Spleen (tissue), 7 donors: ENCODE measurements at regions not wholly inside any gene's neighbourhood (a gene's known extent, or its start where the extent isn't known, plus 50 kb on each side); places are given as distances from the start of the nearest gene placed in this dataset.

Source experiments
- POLR2A ChIP-seq, 3 donors: fragments of 450-650 bp; IDR thresholded peaks; one replicate each; pipeline ENCODE4 v1.5.1; 2017; ENCODE audit warnings: antibody characterized with exemption in 3 of 3, mild to moderate bottlenecking in 1 of 3
- POLR2AphosphoS5 ChIP-seq, 3 donors: sonication (generic); formaldehyde crosslinking; IDR thresholded peaks; one replicate each; pipeline ENCODE4 v1.5.1; 2017; ENCODE audit warnings: antibody characterized with exemption in 3 of 3
- TF ChIP-seq, protein P1 (sequence below), 11 experiments: fragments of 200-600 bp in 7 of 11; fragments of 450-650 bp in 4 of 11; sonication (generic) in 4 of 11; IDR thresholded peaks in 8 of 11; conservative IDR thresholded peaks in 3 of 11; 1 replicate in 7 of 11; 2 replicates in 4 of 11; pipeline versions ENCODE4 v1.4.0 to v1.8.0; 2016 to 2021; ENCODE audit warnings: antibody characterized with exemption in 11 of 11, inconsistent platforms in 4 of 11, mild to moderate bottlenecking in 1 of 11
- donor health status: DM: no; HTN: no; CAD: no; lungs with moderate emphysema.
- donor health status: DM: no; HTN: no; CAD: no.
- donor health status: DM: no; HTN: no; CAD: no.

DNA sequence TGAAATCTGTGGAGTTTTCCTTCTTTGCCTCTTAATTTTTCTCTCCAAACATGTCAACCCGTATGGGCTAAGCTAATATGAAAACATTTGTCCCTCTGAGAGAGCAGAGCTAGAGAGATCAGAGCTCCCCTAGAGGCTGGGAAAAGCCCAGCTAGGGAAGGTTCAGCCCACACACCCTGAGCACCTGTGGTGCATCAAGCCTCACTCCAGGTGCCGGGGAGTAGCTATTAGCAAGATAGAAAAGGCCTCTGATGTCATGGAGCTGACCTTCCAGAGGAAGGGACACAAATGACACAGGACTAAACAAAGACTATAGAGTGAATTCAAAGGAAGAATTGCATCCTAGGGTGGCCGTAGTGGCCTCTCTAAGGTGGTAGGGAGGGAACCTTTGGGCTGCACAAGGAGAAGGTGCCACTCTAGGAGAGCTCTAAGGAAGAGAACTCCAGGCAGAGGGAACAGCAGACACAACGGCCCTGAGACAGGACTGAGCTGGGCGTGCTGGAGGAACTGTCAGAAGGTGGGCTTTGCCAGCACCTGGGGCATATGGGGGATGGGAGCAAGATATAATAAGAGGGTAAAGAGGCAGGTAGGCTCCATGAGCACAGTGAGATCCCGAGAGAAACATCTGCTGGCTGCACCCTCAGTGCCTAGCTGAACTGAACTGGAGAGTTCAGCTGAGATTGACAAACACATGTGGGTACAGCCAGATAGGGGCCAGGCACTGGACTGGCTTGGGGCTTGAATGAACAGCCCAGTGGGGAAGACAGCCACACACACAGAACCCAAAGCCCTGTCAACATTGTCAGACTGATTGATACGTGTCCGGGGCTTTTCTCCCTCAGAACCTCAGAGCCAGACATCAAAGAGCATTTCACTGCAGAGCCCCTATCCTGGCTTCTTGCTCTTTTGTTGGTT is 65.5 kb upstream of the DRD2 start:
- TF ChIP-seq, protein P1, sequence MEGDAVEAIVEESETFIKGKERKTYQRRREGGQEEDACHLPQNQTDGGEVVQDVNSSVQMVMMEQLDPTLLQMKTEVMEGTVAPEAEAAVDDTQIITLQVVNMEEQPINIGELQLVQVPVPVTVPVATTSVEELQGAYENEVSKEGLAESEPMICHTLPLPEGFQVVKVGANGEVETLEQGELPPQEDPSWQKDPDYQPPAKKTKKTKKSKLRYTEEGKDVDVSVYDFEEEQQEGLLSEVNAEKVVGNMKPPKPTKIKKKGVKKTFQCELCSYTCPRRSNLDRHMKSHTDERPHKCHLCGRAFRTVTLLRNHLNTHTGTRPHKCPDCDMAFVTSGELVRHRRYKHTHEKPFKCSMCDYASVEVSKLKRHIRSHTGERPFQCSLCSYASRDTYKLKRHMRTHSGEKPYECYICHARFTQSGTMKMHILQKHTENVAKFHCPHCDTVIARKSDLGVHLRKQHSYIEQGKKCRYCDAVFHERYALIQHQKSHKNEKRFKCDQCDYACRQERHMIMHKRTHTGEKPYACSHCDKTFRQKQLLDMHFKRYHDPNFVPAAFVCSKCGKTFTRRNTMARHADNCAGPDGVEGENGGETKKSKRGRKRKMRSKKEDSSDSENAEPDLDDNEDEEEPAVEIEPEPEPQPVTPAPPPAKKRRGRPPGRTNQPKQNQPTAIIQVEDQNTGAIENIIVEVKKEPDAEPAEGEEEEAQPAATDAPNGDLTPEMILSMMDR (IDR thresholded peaks at IDR 0.05 in 8 of 11, conservative IDR thresholded peaks at IDR 0.05 in 3 of 11) = no peak
- TF ChIP-seq POLR2AphosphoS5 (IDR thresholded peaks at IDR 0.05) (no peak), POLR2A (IDR thresholded peaks at IDR 0.05) (no peak)
